NCI-H2107 (cell line): ENCODE measurements at regions not wholly inside any gene's neighbourhood (a gene's known extent, or its start where the extent isn't known, plus 50 kb on each side); places are given as distances from the start of the nearest gene placed in this dataset.

Experiments used
- DNase-seq: peaks from one replicate; lab custom pipeline; 2025; lab: John Stamatoyannopoulos, UW

DNA sequence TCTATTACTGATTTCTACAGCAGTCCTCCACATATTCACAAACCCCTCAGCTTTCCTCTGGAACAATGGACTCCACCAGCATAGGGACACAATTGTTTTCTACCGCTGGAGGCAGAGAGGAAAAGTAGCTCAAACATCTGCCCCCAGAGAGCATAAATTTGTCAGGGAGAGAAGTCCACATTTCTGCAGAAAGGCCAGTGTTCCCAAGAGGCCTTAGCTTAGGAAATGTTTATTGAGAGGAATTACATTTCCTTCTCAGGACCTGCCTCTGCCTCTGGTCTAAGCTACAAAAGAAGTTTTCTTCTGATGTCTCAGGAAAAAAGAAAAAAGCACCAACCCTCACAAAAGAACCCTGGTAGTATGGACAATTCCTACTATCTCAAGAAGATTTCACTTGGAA, 217.8 kb upstream of the BMP4 start:
- DNase-seq: no peak

DNA sequence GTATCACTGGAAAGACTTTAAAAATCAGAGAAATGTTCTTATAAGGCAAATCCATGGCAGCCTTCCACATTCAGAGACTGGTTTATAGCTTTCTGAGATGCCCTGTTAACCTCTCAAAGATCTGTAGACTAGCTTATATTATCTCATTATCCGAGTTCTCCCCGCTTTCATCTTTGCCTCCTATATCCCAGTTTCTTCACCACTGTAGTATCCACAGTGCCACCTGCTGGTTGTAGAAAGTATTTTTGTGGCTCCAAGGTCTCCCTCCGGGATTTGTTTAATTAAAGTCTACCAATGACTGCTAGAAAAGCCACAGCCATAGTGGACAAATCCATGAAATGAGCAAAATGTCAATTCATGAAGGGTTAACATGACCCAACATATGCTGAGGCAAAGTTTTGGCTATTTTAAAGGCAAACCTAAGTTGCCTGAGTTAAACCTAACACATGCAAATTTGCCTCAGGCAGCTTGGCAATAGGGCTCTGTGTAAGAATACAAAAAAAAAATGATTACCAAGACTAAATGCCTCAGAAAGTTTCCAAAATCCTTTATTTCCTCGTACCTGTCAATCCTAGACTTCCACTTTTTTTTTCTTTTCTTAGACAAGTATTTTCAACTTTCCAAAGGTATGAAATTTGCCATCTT, 218.8 kb upstream of the BMP4 start:
- peak; percentile 75 for DNase-seq

DNA sequence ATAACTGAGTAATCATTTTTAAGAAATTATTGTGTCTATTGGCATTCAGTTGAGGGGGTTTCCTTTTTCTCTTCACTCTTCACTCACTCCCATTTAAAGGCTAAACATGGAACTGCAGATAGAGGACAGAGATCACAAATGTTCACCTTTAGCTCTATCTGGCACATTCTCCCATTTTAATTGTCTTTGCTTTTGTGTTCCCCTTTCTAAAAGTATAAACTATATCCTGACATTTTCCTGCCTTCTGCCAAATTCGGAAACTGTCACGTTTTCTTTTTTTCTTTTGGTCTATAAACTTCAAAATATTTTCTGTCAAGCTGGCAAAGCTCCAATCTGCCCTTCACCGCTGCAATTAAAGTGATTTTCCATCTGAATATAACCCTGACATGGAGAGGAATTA, 219.8 kb upstream of the CDKN3 start:
- no peak for DNase-seq

DNA sequence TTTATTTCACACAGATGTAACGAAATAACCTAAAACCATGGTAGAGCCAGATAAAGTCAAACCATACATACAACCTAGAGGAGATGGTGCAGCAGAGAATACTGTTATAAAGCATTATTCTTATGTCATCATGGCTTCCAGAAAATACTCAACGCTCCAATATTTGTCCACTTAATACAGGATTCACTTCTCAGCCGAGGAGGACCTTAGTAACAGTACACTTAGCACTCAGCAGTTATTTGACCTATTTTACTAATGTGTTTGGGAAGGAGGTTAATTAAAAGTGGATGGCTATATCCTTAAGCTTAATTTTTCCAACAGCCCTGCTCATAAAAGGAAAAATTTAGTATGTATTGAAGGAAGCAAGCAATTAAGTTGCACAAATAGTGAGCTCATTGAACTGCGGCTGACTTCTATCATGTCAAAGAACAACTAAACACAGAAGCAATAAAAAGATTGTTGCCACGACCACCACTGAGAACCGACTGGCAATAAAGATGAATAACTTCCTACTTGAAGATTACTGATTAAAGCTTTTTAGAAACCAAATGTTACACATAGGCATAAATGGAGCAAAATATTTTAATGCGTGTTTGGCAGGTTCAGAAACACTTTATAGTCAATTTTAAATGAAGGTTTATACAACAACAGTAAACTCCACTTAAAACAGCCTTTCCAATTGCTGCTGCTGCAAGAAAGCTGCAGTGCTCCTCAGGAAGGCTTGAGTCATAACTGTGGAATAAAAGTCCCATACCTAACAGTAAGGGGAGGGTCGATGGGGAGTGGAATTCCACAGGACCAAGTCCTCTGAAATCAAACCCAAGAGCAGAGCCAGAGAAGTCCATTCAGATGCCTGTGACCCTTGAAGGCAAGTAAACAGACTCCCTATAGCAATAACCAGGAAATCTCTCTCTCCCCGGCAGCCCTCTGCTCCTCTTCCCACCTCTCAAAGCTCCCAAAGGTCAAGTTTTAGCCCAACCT, 218.9 kb upstream of the CDKN3 start:
- DNase-seq: no peak

DNA sequence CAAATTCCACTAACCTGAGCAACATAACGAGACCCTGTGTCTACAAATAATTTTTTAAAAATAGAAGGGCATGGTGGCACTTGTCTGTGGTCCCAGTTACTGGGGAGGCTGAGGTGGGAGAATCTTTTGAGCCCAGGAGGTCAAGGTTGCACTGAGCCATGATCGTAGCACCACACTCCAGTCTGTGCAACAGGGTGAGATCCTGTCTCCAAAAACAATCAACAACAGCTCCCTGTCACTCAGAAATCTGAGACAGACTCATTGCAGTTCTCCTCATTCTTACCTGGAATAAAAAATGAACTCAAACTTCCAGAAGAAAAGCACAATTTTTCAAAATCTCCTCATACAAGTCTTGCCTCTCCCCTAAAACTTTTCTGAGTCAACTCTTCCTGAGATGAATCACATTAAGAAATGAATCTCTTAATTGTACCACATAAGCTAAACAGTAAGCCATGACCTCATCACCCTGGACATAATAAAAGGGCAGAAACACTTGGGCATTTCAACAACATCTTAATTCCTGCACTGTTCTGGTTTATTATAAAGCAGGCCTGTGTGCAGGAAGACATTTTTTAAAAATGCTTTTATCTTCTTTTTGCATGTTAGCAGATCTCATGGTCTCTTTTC, 214.3 kb upstream of the CDKN3 start:
- DNase-seq: no peak

DNA sequence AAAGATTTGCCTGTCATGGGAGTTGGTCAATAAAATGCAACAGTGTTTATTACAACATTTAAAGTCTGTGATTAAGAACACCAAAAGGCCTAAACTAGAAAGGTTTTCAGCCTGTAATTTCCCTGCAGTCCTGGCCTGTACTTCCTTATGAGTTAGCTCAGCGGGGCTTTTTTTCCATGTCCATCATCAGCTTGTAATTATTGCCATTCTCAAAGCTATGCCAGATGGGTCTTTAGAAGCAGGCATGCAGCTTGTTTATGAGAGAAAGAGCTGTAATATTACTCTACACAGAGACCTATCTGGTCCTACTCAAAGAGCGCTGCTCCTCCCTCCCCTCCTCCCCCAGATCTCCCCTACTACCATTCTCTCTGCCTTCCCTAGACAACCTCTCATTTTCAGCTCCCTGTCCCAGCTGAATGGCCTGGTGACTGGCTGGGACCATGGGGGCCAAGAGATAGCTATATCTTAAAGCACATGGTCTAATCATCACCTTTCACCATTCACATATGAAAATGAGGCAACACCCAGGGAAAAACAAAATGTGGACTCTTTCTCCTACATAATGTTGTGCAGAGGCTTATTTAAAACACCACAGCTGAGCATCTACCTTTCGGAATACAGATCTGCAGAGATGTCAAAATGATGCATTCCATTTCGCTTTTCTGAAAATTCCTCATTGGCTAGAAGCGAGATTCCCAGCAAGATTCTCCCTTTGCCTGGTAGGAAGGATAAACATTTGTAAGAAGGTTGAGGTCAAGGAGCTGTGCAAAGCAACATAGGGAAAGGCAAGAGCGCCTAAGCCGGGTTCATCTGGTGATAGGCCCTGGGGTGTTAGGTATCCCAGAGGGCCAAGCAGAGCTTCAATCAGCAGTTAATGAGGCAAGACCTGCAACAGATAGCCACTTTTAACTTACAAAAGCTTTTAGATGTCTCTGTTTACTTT, 209.7 kb upstream of the CDKN3 start:
- DNase-seq: no peak

DNA sequence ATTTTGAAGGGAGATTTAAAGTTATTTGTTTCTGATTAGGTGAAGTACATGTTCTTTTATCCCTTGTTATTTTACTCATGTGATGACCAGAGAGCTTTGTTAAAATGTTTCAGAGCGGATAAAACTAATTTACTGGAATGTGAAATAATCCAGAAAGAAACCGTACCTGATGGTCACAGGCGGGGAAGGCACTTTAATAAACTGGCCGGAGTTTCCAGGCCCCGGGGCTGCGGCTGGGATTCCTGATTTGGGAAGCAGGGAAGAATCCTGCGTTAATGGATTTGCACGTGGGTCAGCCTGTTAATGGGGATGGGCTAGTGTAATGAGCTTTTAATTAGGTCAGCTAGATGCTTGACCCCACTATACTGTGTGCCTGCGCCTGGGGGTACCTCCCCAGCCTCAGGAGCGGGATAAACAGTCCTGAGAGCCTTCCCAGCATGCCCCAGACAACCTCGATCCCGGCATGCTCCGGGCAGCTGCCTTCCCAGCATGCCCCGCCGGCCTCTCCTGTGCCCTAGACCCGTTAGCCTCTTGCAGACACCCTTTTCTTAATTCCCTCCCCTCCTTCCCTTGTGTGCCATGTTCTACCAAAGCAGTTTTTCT, 208.6 kb upstream of the CDKN3 start:
- DNase-seq: no peak

DNA sequence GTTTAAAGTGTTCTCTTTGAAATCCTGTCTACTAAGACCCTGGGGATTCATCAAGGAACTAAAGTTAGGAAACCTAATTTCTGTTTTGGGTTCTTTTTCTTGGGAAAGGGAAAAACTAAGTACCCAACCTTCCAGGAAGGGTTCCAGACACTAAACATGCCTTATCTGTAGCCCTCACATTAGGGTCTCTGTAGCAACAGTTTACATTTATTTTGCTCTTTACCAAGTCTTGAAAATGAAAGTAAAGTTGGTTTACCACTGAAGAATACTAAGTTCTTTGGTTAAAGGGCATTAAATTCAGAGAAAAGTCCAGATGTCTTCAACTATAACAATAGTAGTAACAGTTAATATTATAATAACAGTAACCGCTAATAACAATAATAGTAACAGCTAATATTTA, 207.5 kb upstream of the CDKN3 start:
- no peak for DNase-seq

DNA sequence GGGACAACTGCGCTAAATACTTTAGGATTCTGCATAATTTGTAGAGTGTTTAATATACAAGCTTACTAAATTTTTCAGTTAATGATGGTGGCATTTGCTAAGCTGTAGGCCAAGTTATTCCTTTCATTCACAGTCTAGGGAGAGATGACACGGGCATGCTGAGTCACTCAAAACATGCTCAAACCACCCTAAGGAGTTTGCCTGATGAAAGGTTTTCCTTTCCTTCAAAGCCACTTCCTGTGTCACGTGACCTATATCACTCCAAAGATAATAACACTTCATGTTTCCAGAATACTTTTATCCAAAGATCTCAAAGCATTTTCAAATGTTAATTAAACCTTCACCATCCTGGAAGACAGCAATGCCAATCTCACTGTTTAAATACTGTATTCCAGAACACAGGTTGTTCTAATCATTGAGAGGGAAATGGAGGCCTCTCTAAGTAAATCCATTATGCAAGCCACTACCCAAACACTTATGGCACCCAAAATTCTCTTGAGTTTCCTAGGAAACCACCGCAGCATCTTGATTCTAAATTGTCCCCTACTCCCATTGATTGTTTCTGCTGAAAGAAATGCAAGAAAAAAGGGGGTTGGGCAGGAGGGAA, 207.0 kb upstream of the CDKN3 start:
- DNase-seq: no peak

DNA sequence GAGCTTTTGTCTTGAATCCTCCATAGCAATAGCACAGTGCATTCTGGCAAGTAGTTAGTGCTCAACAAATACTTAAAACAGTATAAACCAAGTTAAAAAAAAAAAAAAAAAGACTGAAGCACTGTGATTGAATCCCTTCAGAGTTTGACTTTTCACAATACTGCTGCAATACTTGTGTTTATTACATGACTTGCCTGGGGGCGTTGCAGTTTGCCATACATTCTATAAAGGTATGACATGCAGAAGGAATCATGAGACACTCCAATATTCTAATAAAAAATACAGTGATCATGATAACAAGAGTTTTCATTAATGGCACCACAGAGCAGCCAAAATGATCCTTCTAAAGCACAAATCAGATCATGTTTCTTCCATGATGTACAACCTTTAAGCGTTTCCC, 205.0 kb upstream of the CDKN3 start:
- DNase-seq: no peak

DNA sequence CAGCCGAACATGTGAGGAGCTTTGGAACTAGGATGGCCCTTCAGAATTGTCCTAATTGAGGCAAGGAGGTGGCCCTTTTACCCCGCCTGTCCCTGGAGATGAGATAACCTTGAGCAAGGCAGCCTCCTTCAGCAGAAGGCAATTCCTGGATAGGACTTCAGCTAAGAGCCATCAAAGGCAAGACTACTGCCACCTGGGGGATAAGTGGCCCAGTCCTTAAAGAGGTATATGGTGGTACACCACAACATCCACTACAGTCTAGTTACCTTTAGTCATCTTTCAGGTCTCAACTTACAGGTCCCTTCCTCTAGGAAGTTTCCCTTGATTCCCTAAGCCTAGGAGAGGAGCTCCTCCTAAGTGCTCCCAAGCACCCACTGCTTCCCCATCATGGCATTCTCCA, 204.2 kb upstream of the CDKN3 start:
- no peak for DNase-seq

DNA sequence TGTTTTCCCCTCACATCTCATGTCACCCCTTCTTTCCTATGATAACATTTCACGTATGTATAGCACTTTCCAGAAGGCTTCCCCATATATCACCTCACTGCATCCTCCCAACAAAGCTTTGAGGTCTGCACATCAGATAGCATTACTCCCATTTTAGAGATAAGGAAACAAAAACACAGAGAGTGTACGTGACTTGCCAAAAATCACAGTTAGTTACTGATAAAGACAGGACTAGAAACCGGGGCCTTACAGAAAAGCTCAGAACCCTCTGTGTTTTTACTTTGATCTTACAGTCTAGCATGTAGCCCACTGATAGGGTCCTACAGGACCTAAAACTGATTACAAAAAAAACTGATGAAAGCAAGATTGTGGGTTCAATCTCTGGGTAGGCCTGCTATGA, 202.9 kb upstream of the CDKN3 start:
- no peak for DNase-seq

DNA sequence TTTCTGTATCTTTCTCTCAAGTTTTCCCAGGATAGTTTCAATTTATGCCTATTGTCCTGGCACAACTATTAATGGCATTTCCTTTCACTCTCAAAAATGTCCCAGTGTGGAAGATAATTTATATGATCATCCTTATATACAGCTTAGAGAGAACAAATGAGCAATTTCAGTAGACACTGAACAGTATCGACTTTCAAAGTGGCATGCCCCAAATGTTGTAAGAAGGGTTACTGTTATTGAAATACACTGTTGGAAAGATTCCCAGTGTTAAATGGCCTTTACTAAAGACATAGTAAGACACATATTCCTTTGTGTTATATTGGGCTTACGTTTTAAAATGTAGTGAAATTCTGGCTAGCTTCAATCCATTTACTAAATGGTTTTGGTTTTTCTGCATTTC, 202.3 kb upstream of the CDKN3 start:
- no peak for DNase-seq

DNA sequence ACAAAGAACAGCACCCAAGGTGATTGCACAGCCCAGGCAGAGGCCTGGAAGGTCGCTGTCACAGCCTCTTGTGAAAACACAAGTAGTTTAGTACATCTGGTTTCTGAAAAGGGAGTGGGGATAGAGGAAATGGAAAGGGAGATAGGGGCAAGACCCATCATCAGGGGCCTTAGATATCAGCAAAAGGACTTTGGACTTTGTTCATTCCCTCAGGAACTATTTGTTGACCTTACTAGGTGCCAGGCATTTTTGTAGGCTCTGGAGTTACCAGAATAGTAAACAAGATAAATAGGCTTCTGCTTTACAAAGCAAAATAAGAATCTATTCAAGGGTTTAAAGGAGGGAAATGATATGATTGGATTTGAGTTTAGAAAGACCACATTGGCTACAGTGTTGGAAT, 199.4 kb upstream of the CDKN3 start:
- DNase-seq: no peak

DNA sequence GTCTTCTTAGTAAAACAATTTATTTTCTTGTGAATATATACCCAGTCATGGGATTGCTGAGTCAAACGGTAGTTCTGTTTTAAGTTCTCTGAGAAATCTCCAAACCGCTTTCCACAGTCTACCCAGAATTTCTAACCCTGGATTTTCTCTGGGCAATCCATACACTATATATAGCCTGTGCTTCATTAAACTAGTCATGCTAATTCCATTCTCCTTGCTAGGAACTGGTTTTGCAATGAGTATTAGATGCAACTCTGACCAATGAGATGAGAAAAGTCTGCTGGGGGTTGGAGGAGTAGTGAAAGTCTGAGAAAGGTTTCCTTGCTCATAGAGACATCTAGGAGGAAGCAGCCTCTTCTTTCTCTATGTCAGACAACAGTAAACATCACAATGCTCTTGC, 196.1 kb upstream of the CDKN3 start:
- no peak for DNase-seq

DNA sequence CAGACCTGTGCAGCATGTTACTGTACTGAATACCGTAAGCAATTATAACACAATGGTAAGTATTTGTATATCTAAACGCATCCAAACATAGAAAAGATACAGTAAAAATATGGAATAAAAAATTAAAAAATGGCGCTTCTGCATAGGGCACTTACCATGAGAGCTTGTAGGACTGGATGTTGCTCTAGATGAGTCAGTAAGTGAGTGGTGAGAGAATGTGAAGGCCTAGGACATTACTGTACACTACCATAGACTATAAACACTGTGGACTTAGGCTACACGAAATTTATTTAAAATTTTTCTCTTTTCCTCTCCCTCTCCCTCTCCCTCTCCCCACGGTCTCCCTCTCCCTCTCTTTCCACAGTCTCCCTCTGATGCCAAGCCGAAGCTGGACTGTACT, 194.5 kb upstream of the CDKN3 start:
- DNase-seq: no peak

DNA sequence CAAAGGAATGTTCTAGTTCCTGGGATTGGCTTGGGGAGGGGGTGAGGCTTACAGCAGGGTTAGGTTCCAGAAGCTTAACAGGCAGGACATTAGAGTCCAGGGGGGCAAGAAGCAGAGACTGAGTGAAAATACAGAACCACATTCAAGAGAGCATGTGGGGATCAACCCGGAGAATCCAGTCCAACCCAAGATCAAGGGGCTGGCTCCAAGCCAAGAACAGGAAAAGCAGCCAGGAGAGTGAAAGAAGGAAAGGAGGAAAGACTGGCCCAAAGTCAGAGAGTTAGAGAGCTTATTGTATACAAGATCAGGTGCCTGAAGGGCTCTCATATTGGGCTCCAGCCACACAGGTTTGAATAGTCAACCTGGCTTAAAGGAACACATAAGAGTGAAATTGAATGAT, 190.3 kb upstream of the CDKN3 start:
- no peak for DNase-seq

DNA sequence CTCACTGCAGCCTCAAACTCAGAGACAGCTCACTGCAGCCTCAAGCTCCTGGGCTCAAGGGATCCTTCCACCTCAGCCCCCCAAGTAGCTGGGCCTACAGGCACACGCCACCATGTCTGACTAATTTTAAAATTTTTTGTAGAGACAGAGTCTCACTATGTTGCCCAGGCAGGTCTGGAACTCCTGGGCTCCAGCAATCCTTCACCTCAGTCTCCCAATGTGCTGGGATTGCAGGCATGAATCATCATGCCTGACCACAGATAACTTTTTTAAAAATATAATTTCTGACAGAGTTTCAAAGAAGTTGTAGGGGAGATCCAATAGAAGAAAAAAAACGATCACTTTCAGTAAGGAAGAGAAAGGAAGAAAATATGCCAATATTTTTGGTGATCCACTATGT, 189.7 kb upstream of the CDKN3 start:
- no peak for DNase-seq

DNA sequence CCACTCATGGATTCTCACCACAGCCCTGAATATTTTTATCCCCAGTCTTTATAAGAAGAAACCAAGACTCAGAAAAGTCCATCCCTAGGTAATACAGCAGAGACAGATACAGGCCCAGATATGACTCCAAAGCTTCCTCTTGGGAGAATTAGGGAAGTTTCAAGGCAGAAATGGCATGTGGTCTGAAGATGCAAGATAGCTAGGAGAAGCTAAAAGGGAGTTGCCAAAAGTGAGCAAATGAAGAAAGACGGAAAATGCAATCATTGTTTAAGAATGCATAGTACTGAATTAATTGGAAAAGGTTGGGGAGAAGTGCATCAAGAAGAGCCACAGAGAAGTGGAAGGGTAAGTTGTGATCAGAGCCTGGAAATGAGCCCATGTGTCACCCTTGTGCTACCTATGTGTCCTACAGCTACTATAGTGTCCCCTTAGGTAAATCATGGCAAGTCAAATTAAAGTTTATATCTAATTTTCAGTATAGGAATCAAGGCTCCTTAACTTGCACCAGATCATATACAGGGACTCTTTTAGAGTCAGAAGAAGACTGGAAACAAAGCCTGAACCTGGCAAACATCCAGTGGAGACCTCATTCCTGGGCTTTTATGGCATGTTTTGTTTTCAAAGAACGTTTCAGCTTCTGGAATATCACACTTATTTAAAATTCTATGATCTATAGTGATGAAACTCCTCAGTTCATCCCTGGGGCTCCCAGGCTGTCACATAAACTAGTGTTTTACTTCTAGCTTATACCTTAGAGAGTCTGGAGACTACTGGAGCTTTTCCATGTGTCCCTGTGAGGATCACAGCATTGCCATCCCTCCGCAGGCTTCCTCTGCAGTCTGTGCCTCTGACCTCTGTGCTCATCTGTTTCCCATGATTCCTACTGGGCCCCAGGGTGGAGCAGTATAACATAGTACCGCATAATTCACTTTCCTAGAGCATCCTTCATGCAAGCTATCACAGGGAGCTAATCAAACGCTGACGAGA, 189.0 kb upstream of the CDKN3 start:
- DNase-seq: no peak

DNA sequence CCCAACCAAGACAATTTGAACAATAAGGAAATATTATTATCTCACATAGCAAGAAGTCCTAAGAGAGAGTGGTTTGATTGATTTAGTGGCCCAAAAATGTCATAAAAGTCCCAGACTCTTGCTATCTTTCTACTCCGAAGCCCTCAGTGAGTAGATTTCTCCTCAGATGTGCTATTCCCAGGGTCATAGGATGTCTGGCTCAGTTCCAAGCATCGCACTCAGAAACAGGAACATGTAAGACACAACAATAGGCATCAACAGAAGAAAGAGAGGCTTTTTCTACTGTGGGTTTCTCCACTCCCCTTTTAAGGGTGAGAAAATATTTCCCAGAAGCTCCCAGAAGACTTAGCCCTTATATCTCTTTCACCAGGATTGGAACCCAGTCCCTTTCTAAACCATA, 188.1 kb upstream of the CDKN3 start:
- DNase-seq: no peak
